ENCODE measurements at regions not wholly inside any gene's neighbourhood (a gene's known extent, or its start where the extent isn't known, plus 50 kb on each side); places are given as distances from the start of the nearest gene placed in this dataset.

DNA sequence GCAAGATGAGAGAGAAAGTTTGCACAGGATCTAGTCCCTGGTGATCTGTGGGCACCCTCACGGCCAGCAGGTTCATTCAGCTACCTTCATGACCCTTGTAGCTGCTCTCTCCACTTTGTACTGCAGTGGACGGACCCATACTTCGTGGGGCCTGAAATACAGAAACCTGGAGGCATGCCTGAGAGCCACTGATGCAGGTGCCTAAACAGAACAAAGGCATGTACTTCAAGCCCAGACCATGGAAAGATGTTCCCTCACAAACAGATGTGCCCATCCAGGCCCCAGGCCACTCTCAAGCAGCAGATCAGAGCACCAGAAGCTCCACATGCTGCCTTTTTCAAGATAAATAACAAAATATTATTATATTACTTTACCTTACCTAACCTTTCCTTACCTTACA is 1629.0 kb downstream of the ARAP2 start:
- intact Hi-C loops (cut with DNase I; ENCODE audit: low total_unique reads) = no loop called here
- 56 to 73% (median 64%) methylated on average over 3 of the region's 3 CpGs for WGBS, 5 donors
- DNase-seq = no peak
- H3K27me3 ChIP-seq = no peaks in the 10 kb centered on the region
- no peak overlapping the region for H3K4me3 ChIP-seq
- no peaks in the 10 kb centered on the region for H3K36me3 ChIP-seq
- H3K27ac ChIP-seq = no peak overlapping the region
- H3K4me1 ChIP-seq = no peaks in the 10 kb centered on the region
- no peak for TF ChIP-seq POLR2A (IDR thresholded peaks at IDR 0.05)
- H3K9me3 ChIP-seq = no peaks in the 10 kb centered on the region

DNA sequence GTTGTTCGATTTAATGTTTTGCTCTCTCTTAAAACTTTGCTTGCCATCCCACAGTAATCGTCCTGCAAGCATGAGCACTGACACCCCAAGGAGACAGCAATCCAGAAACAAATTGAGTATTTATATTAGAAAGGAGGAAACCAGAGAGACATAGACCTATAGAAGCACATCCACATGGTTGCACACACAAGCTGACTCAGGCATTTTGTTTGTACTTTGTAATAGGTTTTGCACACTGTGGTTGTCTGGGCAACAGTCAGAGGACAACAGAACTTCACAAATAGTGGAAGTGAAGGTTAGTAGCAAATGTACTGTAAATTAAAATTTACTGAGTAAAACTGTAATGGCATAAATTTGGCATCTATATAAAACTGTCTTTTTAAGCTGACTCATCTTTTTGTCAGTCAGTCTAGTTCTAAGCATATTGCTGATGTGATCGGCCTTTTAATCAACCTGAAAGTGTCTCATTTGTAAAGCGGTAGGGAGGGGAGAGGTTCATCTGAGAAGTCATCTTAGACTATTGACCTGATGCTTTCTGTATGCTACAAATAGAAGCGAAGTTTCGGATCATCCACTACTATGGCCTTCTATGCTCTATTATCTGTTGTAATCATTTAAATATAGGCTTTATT is 1624.7 kb downstream of the ARAP2 start:
- Histone ChIP-seq H3K4me1 (no peaks in the 10 kb centered on the region), H3K4me3 (no peak overlapping the region), H3K36me3 (no peaks in the 10 kb centered on the region), H3K27me3 (no peaks in the 10 kb centered on the region), H3K9me3 (peaks cover 0 to 3% (median 0%) of the 10 kb centered on the region in 4 donors), H3K27ac (no peak overlapping the region)
- peak in 1 of 2 donors; percentile 42 for DNase-seq
- TF ChIP-seq POLR2AphosphoS5 (IDR thresholded peaks at IDR 0.05) = no peak
- 70 to 84% (median 82%) methylated on average over 6 of the region's 6 CpGs for WGBS, 5 donors
- intact Hi-C loops (cut with DNase I; ENCODE audit: low total_unique reads) = no loop called here

DNA sequence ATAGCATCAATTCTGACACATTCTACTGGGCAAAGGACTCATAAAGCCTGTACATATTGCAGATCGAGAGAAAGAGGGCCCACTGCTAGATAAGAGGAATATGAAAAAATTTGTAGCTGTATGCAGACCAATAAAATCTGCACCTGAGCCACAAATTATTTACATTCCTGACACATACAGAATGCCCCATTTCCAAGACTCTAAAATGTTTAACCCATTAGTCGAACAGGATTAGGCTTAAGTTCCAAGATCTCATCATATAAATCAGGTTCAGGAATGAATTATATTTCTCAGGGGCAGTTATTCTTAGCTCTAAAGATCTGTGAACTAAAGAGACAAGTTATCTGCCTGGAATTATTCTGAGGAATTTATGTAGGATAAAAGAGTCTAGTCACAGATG is 1615.8 kb downstream of the ARAP2 start:
- H3K4me3 ChIP-seq = no peak overlapping the region
- no peaks in the 10 kb centered on the region for H3K36me3 ChIP-seq
- no peaks in the 10 kb centered on the region for H3K27me3 ChIP-seq
- TF ChIP-seq, protein P1, sequence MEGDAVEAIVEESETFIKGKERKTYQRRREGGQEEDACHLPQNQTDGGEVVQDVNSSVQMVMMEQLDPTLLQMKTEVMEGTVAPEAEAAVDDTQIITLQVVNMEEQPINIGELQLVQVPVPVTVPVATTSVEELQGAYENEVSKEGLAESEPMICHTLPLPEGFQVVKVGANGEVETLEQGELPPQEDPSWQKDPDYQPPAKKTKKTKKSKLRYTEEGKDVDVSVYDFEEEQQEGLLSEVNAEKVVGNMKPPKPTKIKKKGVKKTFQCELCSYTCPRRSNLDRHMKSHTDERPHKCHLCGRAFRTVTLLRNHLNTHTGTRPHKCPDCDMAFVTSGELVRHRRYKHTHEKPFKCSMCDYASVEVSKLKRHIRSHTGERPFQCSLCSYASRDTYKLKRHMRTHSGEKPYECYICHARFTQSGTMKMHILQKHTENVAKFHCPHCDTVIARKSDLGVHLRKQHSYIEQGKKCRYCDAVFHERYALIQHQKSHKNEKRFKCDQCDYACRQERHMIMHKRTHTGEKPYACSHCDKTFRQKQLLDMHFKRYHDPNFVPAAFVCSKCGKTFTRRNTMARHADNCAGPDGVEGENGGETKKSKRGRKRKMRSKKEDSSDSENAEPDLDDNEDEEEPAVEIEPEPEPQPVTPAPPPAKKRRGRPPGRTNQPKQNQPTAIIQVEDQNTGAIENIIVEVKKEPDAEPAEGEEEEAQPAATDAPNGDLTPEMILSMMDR (IDR thresholded peaks at IDR 0.05) = no peak
- TF ChIP-seq EP300 (IDR thresholded peaks at IDR 0.05) (no peak), POLR2A (IDR thresholded peaks at IDR 0.05) (no peak), POLR2AphosphoS5 (IDR thresholded peaks at IDR 0.05) (no peak)
- DNase-seq = no peak
- intact Hi-C loops (cut with DNase I; ENCODE audit: low total_unique reads) = no loop called here
- no peaks in the 10 kb centered on the region for H3K4me1 ChIP-seq
- peaks cover 0 to 16% (median 8%) of the 10 kb centered on the region in 4 donors for H3K9me3 ChIP-seq
- 62 to 77% (median 68%) methylated on average over 2 of the region's 2 CpGs for WGBS, 5 donors
- no peak overlapping the region for H3K27ac ChIP-seq

DNA sequence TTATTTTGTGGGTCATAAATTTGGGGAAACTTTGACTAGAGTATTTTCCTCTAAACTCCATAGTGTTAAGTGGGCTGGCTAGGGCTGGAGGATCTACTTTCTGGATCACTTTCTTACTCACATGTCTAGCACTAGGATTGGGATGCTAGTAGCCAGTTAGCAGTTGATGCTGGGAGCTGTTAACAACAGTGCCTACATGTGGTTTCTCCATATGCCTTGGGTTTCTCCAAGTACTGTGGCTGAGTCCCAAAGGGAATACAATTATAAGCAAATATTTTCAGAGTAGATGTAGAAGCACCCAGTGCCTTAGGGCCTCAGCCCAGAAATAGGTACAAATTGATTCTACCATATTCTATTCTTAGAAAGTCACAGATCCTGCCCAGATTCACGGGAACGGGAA is 1614.9 kb downstream of the ARAP2 start:
- intact Hi-C loops (cut with DNase I; ENCODE audit: low total_unique reads) = no loop called here
- no peaks in the 10 kb centered on the region for H3K36me3 ChIP-seq
- no peaks in the 10 kb centered on the region for H3K27me3 ChIP-seq
- H3K4me1 ChIP-seq = no peaks in the 10 kb centered on the region
- DNase-seq = no peak
- no peak overlapping the region for H3K27ac ChIP-seq
- peaks cover 0 to 16% (median 8%) of the 10 kb centered on the region in 4 donors for H3K9me3 ChIP-seq
- no peak overlapping the region for H3K4me3 ChIP-seq
- 80 to 87% (median 84%) methylated on average over 2 of the region's 2 CpGs for WGBS, 5 donors
- TF ChIP-seq, protein P1 (IDR thresholded peaks at IDR 0.05) = no peak
- TF ChIP-seq POLR2A (IDR thresholded peaks at IDR 0.05) (no peak), EP300 (IDR thresholded peaks at IDR 0.05) (no peak), POLR2AphosphoS5 (IDR thresholded peaks at IDR 0.05) (no peak)

DNA sequence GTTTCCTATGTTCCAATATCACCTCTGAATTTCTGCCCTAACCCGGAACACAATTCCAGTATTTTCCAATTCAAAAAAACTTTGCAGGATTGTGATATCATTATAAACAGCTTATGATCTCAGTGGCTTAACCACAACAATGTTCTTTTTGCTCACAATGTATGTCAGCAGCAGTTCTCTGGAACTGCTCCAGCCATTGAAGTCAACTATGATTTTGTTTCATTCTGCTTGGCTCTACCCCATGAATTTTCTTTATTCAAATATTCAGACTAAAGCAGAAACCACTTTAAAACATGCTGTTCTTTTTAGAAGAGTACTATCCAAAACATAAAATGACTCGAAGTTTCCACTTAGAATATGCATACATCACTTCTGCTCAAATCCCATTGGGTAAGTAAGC is 1611.1 kb downstream of the ARAP2 start:
- Histone ChIP-seq H3K27ac (no peak overlapping the region), H3K4me1 (no peaks in the 10 kb centered on the region), H3K36me3 (no peaks in the 10 kb centered on the region), H3K27me3 (no peaks in the 10 kb centered on the region), H3K9me3 (peaks cover 0 to 20% (median 5%) of the 10 kb centered on the region in 4 donors), H3K4me3 (no peak overlapping the region)
- TF ChIP-seq, protein P1 (IDR thresholded peaks at IDR 0.05) = no peak
- TF ChIP-seq EP300 (IDR thresholded peaks at IDR 0.05) (no peak), POLR2AphosphoS5 (IDR thresholded peaks at IDR 0.05) (no peak), POLR2A (IDR thresholded peaks at IDR 0.05) (no peak)
- WGBS, 5 donors = 74 to 84% (median 81%) methylated on average over 2 of the region's 2 CpGs
- DNase-seq = no peak
- intact Hi-C loops (cut with DNase I; ENCODE audit: low total_unique reads) = no loop called here

Measured in stomach (tissue), 8 donors.